C4-2B (cell line): ENCODE measurements at regions not wholly inside any gene's neighbourhood (a gene's known extent, or its start where the extent isn't known, plus 50 kb on each side); places are given as distances from the start of the nearest gene placed in this dataset.

Source experiments
- ZFX ChIP-seq: fragments of 450-650 bp; IDR thresholded peaks from 2 replicates; pipeline ENCODE4 v1.6.1; 2017
- TF ChIP-seq, protein P1 (sequence below): fragments of 450-650 bp; conservative IDR thresholded peaks from 2 replicates; pipeline ENCODE4 v1.5.1; 2017; ENCODE audit warnings: mild to moderate bottlenecking

DNA sequence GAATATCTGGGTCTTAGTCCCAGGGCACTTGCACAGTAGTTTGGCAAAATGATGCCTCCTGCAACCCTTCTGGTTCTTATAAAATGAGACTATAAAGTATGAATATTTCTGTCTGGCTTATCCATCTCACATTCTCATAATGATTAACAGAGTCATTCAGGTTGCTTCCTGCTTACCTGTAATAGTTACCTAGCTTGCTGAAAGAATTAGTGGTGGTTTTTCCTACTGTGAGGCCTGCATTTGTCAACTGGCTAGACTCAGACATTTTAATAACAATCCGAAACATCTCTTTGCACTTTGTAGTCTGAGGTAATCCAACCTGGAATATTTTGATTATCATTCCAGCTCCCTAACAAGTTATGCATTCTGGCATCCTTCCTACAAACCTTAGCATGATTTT, 75.6 kb upstream of the POU1F1 start:
- TF ChIP-seq, protein P1, sequence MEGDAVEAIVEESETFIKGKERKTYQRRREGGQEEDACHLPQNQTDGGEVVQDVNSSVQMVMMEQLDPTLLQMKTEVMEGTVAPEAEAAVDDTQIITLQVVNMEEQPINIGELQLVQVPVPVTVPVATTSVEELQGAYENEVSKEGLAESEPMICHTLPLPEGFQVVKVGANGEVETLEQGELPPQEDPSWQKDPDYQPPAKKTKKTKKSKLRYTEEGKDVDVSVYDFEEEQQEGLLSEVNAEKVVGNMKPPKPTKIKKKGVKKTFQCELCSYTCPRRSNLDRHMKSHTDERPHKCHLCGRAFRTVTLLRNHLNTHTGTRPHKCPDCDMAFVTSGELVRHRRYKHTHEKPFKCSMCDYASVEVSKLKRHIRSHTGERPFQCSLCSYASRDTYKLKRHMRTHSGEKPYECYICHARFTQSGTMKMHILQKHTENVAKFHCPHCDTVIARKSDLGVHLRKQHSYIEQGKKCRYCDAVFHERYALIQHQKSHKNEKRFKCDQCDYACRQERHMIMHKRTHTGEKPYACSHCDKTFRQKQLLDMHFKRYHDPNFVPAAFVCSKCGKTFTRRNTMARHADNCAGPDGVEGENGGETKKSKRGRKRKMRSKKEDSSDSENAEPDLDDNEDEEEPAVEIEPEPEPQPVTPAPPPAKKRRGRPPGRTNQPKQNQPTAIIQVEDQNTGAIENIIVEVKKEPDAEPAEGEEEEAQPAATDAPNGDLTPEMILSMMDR: no peak
- TF ChIP-seq ZFX: no peak
